HG02885 (cell line): ENCODE measurements at regions not wholly inside any gene's neighbourhood (a gene's known extent, or its start where the extent isn't known, plus 50 kb on each side); places are given as distances from the start of the nearest gene placed in this dataset.

Source experiments
- ATAC-seq: cut with Tn5 transposase; IDR thresholded peaks from one replicate; pipeline ENCODE4 v1.9.1; 2021; ENCODE audit warnings: mild to moderate bottlenecking; ENCODE audit not compliant: unreplicated experiment, poor library complexity

DNA sequence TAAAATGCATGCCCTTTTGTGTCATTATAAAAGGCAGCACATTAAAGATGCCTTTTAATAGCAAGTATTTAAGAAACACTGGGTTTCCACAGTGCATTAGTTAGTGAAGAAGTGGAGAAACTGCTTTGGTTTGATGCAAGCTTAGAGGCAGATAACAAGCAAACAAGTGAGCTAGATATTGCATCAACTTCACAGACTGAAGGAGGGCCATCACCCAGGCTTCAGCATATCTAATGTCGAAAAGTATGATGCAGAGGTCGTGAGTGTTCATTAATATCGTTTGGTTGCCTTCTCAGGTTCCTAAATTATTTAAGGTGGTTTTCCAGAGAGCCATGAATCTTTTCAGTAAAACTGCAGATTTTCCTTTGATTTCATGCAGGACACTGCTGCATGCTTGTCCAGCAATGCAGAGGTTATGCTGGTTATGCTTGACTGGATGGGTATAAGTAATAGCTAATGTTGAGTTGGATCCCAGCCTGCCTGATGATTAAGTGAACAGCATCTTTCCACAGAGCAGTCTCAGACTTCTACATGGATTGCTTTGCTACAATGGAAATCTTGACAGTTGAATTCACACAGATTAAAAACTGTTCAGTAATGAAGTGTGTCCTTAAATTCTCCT lies 69.7 kb upstream of the IPO9 start:
- no peak for ATAC-seq

DNA sequence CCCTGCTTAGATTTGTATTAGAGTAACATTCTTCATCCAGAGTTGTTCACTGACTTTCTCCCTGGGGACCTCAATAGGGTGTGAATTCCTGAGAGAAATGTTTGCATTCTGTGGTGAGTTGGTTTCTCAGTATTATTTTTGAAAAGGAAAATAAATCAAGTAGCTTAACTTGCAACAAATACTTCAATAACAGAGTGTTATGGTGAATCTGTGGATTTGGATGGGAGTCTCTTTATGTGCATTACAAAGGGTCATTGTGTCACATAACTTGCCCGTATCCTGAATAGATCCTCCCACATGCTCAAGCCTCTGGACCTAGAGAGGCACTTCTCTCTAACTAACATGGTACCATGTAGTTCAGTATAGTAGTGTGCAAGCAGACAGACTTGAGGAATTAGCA lies 68.4 kb upstream of the IPO9 start:
- no peak for ATAC-seq

DNA sequence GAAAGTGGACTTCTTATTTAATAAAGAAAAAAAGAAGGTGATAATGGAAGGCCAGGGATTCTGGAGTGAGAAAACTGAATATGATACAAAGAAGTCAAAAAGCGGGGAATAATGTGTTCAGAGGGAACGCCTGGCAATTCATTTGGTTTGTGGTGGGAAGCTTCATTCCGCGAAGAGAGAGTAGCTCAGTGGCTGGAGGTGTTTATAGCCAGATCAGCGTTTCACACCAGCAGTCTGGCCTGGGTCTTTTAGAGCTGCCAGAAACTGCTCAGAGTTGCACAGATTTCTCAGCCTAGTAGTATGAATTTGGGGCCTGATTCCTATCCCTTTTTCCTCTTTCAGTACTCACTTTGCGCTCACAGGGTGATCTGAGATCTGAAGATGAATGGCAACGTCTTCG lies 67.8 kb upstream of the IPO9 start:
- no peak for ATAC-seq

DNA sequence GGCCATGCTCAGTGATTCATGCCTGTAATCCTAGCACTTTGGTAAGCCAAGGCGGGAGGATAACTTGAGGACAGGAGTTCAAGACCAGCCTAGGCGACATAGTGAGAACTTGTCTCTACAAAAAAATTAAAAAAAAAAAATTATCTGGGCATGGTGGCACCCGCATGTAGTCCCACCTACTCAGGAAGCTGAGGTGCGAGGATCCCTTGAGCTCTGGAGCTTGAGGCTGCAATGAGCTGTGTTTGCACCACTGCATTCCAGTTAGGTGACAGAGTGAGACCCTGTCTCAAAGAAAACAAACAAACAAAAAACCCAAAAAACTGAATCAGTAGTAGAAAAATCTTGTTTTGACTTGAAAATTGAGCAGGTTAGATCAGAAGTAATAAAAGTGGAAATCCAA lies 67.1 kb upstream of the IPO9 start:
- no peak for ATAC-seq

DNA sequence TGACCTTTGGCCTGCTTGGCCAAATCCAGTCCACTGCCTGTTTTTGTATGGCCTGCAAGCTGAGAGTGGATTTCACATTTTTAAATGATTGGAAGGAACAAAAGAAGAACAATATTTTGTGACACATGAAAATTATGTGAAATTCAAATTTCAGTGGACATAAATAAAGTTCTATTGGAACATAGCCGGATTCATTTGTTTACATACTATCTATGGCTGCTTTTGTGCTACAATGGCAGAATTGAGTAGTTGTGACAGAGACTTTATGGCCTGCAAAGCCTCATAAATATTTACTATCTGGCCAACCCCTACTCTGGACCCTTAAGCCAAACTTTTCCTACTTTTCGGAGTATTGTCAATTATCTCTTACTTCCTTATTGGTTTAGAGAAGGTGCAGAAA lies 66.6 kb upstream of the IPO9 start:
- ATAC-seq, result no peak

DNA sequence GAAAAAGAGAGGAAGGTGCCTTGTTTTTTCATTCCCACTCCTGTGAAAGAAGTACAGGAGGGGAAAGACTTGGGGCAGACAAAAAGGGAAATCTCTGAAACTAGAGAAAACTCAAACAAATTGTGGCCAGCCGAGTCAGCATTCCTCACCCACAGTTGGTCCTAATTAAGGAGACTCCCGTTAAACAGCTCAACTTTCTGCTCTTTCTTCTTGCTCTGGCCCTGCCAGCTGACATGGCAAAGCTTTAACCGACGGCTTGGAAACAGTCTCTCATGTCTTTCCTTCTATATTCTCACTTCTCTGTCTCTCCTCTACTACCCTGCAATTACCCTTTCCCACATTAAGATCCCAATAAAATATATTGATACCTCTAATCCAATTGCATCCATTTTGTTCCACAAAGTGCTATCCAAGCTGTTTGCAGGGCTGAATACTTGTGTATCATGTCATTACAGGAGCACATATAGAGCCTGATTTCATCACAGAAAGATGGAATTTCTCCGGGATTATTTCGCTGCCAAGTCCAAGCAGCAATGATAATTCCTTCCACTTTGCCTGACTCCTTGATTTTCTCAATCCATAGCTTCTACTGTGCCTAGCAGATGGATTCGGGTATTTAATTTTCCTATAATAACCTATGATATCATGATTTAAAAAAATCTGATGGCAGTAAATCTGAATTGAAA lies 65.4 kb upstream of the IPO9 start:
- no peak for ATAC-seq

DNA sequence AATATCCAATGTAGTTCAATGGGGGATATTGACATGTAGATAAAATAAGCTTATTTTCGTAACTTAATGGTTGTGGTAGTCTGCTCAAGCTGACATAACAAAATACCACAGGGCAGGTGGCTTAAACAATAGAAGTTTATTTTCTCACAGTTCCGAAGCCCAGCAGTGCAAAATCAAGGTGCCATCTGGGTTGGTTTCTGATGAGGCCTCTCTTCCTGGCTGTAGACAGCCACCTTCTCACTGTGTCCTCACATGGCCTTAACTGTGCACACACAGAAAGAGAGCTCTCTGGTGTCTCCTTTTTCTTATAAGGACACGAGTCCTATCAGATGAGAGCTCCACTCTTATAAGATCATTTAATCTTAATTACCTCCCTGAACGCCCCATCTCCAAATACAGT lies 64.8 kb upstream of the IPO9 start:
- ATAC-seq, result no peak

DNA sequence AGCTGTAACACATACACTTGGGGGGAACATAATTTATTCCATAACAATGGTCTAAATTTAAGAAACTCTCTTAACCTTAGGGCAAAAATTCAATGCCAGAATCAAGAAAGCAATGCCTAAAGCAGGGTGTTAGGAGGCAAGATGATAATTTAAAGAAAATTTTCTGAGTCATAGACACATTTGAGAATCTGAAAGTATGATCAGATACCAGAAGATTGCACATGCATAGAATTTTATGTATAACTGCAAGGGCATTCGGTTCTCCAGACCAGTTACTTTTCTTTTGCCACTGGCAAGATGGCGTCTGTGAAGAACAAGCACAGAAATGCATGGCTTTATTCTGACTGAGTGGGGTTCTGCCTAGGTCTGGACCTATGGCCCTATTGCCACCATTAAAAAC lies 64.4 kb upstream of the IPO9 start:
- ATAC-seq, result no peak

DNA sequence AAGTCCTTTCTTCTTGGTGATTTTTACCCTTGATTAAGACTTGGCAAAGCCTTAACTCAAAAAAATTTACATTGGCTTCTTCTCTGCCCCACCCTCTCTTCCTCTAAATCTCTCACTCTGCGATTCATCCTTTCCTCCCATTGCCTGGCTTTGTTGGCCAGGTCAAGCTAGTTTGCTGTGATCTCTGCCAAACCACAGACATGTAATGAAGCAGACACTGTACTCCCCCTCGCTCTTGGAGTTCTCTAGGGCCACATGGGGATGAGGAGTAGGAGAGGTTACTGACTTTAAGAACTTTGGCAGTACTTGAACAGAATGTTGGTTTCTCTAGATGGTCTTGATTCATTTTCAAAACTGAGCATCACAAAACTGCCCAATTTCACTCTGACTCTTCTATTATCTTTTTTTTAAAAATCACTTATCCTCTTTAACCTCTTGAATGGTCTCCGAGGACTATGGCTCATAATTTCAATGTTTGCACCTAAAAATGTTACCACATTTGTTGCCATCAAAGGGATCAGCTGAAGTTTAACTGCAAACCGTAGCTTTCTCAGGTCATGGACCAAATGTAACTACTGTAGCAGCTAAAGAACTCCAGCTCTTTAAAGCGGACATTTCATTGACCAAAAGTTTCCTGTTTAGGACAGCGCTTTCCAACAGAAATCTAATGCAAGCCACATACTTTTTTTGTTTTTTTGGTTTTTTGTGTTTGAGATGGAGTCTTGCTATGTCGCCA lies 62.7 kb upstream of the IPO9 start:
- no peak for ATAC-seq

DNA sequence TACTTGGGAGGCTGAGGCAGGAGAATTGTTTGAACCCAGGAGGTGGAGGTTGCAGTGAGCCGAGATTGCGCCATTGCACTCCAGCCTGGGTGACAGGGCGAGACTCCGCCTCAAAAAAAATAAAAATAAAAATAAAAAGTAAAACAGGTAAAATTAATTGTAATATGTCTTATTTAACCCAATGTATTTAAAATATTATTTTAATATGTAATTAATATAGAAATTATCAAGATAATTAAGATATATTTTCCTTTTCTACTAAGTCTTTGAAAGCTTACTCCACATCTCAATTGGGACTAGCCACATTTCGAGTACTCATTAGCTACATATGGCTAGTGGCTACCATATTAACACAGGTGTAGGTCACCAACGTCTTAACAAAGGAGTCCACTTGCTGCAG lies 61.6 kb upstream of the IPO9 start:
- ATAC-seq, result no peak

DNA sequence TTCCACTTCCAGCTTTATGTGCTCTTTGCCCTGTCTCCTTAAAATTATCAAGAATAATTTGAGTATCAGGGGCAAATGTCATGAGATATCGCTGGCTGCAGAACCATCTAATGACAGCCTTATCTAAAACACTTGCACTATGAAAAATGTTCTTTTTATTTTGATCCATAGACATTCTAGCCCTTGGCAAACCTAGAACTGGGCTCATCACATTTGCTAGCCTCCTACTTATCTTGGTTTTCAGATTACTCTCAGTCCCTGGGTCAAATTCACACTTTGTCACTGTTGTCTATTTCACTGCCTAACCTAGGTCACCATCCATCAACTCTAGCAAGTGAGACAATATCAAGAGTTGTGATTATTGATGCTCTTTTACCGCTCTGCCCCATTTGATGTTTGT lies 59.9 kb upstream of the IPO9 start:
- no peak for ATAC-seq

DNA sequence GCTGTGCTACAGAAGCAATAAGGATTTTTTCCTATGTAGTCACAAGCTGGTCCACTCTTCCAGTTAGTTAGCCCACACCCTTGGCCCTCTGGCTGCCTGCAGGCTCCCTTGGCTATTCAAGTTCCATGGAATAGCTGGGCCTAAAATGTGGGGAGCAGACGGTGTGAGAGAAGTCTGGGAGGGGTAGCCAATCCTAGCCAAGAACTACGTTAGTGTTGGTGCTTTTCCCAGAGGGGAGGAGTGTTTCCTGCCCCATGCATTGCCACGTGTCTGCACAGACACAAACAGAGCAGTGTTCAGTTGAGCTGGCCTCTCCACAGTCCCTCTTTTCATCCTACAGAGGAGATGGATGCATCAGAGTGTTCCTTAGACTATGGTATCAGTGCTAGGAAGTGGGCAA lies 59.0 kb upstream of the IPO9 start:
- no peak for ATAC-seq

DNA sequence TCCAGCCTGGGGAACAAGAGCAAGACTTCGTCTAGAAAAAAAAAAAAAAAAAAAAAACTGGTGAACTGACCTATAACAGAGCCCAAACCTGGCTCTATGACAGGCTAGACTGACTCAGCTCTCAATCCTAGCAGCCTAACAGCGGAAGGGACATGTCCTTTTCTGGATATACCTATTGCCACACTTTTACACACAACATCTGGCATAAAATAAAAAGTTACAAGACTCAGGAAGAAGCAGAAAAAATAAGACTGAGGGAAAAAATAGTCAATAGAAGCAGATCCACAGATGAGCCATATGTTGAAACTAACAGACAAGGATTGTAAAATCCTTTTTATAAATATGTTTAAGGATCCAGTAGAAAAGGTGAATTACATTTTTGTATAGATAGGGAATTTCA lies 57.5 kb upstream of the IPO9 start:
- no peak for ATAC-seq

DNA sequence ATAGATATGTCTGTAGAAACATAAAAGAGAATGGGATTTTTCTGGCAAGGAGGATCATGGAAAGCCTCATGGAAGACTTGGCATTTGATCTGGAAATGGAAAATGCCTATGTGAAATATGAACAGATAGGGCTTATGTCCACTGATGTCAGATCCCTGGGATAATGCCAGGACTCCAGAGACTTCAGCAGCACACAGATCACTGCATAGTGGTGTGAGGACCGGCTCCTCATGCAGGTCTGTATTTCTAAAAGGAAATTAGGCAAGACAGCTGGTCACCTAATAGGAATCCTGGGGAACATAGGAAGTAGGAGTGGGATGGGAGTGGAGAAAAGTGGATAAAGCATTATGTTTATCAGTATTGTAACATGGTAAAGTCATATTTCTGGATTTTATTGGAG lies 56.8 kb upstream of the IPO9 start:
- no peak for ATAC-seq

DNA sequence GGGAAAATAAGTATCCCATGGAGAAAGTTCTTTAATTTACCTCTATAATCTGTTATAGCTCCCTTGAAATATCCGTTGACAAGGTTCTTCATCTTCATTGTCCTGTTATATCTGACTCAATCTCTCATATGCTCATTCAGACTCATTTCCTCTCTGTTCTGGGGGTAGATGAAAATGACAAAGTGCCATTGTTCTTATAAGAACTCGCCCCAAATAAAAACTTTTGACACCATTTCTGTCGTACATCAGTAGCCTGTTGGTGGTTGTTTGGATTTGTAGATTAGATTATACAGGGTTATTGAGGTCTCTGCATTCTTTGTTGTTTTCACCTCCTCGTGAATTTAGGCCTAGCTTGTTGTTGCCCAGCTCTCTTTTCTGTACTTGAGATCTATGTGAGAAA lies 55.2 kb upstream of the IPO9 start:
- ATAC-seq, result no peak

DNA sequence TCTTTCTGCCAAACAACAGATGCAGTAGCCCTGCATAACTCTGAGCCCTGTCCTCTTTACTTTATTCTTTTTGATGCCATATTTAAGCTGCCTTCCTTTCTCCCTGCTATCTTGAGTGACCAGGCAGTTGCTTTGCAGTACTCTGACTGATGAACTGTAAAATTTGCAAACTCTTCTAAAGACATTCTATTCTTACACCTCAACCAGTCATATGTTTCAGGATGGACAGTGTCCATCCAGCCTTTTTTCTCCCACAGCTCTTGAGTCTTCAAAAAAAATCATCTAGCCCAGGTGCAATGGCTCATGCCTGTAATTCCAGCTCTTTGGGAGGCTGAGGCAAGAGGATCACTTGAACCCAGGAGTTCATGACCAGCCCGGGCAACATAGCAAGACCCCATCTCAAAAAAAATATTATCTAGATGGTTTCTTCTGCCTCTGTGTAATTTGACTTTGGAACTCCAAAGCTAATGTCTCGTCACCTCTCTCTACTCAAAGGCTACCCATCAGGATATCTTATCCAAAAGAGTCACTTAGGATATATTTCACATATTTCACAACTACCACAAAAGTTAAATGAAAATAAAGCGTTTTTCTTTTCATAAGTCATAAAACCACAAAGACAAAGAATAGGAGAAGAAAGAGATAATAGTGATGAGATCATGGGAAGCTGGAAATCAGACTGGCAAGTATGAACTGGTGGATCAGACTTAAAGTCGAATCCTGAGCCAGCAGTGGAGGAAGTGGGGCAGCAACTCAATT lies 54.6 kb upstream of the IPO9 start:
- no peak for ATAC-seq

DNA sequence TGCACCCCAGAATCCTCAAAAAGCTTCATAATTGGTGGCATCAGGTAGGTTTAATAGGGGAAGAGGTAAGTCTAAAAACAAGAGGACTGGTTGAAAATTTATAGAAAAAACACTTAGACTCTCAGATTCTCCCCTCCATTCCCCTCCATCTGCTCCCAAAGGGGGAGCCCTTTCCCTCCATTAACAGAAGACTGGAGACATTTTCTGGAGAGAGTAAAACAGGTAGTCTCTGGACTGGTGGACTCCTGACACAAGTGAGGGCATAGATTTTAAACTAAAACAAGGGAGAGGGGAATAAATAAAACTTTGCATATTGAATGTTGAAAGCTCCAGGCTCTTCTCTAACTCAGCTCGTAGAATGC lies 54.0 kb upstream of the IPO9 start:
- no peak for ATAC-seq

DNA sequence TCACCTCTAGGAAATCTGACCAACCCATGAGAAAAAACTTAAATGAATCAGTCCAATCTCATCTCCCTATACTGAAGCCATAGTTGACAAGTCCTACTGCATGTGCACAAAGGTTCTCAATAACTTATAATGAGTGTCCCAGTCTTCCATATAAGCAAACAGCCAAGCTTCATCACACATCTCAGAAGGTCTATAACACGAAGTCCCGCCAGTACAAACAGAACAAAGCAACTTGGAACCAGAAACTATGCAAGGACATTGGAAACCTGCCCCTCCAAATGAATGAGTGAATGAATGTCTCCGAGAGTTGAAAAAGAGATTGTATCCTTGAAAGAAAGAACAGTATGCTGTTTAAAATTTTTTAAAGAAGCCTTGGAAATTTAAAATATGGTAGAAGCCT lies 53.6 kb upstream of the IPO9 start:
- ATAC-seq, result no peak

DNA sequence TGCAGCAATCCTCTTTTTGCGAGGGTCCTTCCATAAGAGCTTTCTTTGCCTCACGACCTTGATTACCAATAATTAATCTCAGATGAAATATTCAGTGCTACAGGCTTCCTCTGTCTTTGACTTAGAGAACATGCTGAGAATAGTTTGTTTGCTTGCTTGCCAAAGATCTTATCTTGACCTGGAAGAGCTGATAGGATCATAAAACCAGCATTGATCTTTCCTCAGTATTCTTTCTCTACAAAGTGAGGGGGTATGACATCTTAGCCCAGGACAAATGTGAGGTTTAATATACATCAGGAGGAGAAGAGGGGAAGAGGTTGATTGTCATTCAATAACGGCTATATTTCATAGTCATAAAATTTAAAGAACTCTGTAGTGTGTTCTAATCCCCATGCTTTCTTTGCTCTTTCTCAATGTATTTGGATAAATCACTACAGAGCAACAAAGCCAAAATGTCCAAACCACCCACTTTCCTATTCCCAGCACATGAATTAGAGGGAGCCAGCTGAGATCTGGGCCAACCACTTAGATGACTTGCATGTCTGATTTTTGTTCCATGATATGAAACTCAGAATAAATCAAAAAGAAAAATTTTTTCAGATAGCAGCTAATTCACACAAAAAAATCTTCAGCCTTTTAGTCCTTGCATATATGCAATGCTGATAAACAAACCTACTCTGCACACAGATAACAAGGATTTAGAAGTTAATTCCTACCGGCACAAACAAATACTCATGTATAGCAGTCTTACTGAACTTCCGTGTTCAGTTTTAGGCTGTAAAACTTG lies 50.5 kb upstream of the IPO9 start:
- no peak for ATAC-seq
